ENCODE measurements at regions not wholly inside any gene's neighbourhood (a gene's known extent, or its start where the extent isn't known, plus 50 kb on each side); places are given as distances from the start of the nearest gene placed in this dataset.

DNA sequence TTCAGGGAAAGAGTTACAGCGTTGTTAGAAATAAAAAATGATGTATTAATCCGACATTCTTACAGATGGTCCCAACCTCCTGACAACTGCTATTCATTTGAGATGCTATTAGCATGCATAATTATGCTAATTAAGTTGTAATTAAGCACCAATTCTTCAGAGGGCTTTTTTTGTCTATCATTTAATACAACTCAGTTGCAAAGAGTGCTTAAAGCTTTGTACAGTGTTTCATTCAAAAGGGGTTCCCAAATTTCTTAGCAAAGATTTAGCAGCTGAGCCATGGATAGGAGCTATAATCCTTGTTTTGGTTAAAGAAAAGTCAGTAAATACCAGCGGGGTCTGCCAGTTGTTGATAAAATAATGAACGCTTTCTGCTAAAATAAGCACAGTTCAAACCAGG, 150.7 kb upstream of the DYNLRB2 start:
- no peak overlapping the region for H3K4me3 ChIP-seq (ENCODE audit: low read depth, low read length)
- CTCF ChIA-PET: no interaction called here
- DNase-seq (ENCODE audit: low read depth, low spot score): no peak
- POLR2A ChIA-PET: no interaction called here
- TF ChIP-seq, protein P1, sequence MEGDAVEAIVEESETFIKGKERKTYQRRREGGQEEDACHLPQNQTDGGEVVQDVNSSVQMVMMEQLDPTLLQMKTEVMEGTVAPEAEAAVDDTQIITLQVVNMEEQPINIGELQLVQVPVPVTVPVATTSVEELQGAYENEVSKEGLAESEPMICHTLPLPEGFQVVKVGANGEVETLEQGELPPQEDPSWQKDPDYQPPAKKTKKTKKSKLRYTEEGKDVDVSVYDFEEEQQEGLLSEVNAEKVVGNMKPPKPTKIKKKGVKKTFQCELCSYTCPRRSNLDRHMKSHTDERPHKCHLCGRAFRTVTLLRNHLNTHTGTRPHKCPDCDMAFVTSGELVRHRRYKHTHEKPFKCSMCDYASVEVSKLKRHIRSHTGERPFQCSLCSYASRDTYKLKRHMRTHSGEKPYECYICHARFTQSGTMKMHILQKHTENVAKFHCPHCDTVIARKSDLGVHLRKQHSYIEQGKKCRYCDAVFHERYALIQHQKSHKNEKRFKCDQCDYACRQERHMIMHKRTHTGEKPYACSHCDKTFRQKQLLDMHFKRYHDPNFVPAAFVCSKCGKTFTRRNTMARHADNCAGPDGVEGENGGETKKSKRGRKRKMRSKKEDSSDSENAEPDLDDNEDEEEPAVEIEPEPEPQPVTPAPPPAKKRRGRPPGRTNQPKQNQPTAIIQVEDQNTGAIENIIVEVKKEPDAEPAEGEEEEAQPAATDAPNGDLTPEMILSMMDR (IDR thresholded peaks at IDR 0.05; ENCODE audit: insufficient read depth, low read length, missing control alignments): no peak

- DNase-seq (ENCODE audit: low read depth, low spot score): no peak
- CTCF ChIA-PET: no interaction called here
- POLR2A ChIA-PET: no interaction called here
- no peak overlapping the region for H3K4me3 ChIP-seq (ENCODE audit: low read depth, low read length)
- TF ChIP-seq, protein P1 (IDR thresholded peaks at IDR 0.05; ENCODE audit: insufficient read depth, low read length, missing control alignments): no peak
Measured at GRCh38 chr16:80389338-80389737, 151.5 kb upstream of the DYNLRB2 start.

- POLR2A ChIA-PET: no interaction called here
- no peak for DNase-seq (ENCODE audit: low read depth, low spot score)
- CTCF ChIA-PET: no interaction called here
- H3K4me3 ChIP-seq (ENCODE audit: low read depth, low read length): no peak overlapping the region
- TF ChIP-seq, protein P1 (IDR thresholded peaks at IDR 0.05; ENCODE audit: insufficient read depth, low read length, missing control alignments): no peak
Measured at GRCh38 chr16:80387318-80387921, 153.4 kb upstream of the DYNLRB2 start.

DNA sequence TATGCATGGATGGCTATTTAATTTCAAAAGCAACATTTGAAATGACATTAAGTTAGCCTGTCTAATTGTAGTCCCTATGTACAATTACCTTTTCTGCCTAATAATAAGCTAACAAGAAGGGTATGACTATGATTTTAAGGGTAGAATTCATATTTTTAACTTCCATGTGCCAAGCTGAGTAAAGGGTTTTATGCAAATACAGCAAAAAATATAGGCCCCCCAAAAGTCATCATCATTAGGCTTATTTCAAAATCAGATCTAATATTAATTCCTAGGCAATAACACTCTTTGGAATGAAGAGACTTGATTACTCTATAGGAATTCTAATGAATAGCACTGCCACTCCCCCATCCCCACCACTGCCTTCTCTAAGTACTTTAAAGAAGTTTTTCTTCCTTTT, 155.9 kb upstream of the DYNLRB2 start:
- POLR2A ChIA-PET: no interaction called here
- DNase-seq (ENCODE audit: low read depth, low spot score): no peak

GRCh38 chr16:80380514-80380913, 160.3 kb upstream of the DYNLRB2 start:
- CTCF ChIA-PET: interaction anchor here (1.3 kb wide), 1 partner anchor 11 kb away, joined by 7 read pairs; no protein-coding TSS in a partner anchor
- POLR2A ChIA-PET: no interaction called here
- H3K4me3 ChIP-seq (ENCODE audit: low read depth, low read length): no peak overlapping the region
- DNase-seq (ENCODE audit: low read depth, low spot score): no peak
- TF ChIP-seq, protein P1 (IDR thresholded peaks at IDR 0.05; ENCODE audit: insufficient read depth, low read length, missing control alignments): no peak

More for the DNA sequence above, 155.9 kb upstream of the DYNLRB2 start:
- TF ChIP-seq, protein P1 (IDR thresholded peaks at IDR 0.05; ENCODE audit: insufficient read depth, low read length, missing control alignments): no peak
- CTCF ChIA-PET: no interaction called here
- H3K4me3 ChIP-seq (ENCODE audit: low read depth, low read length): no peak overlapping the region

DNA sequence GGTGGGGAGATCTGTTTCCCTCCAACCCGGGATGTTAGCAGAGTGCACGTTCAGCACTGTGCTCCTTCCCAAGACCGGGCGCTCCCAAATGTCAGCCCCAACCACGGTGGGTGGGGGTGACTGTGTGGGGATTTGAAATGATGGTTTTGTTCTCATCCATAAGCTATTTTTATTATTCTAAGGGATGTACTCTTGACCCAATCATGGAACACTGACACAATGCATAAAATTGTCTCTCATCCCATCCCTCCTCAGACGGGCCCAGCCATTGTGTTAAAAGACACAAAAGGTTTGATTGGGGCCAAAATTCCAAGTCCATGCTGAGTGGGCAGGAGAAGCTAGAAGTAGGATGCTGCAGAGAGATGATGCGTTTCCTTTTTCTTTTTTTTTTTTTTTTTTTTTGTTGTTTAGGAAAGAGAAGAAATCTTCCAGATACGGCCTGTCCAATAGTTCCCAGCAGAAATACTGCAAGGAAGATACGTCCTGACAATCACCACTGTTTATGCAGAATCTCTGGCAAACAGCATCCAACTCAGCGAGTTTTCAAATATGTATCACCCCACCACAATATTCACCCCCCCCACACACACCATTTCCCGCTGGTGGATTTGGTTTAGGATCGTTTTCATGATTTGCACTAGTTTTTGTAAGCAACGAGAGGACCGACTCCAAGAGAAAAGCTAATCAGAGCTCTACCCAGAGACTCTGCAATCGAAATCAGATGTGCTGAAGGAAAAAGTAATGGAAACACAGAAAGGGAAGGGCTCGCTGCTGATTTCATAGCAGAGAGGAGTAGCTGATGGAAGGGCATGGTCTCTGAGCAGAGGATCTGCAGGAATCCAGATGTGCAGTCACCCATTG, 163.5 kb upstream of the DYNLRB2 start:
- TF ChIP-seq, protein P1 (IDR thresholded peaks at IDR 0.05; ENCODE audit: insufficient read depth, low read length, missing control alignments): no peak
- ChIA-PET CTCF (interaction anchor here (1.0 to 1.3 kb wide), 2 partner anchors 380 to 384 kb away, joined by 3 to 4 read pairs; no protein-coding TSS in a partner anchor), POLR2A (no interaction called here)
- DNase-seq (ENCODE audit: low read depth, low spot score): no peak
- no peak overlapping the region for H3K4me3 ChIP-seq (ENCODE audit: low read depth, low read length)

All from AG04449 (cell line).